Epithelial cell of esophagus (primary cell): ENCODE measurements at regions not wholly inside any gene's neighbourhood (a gene's known extent, or its start where the extent isn't known, plus 50 kb on each side); places are given as distances from the start of the nearest gene placed in this dataset.
A peak's percentile ranks its signal among the peaks of the same experiment; 100 is the strongest.

Source experiments
- DNase-seq: peaks from one replicate; pipeline ENCODE4 v3.0.0; 2010; ENCODE audit warnings: low read depth
- H3K4me3 ChIP-seq: 2 replicates; pipeline ENCODE4 v1.5.1; 2011; ENCODE audit warnings: mild to moderate bottlenecking, low read length, control low read depth
- CTCF ChIP-seq: IDR thresholded peaks from 2 replicates; pipeline ENCODE4 v1.5.1; 2011; ENCODE audit warnings: low read depth, mild to moderate bottlenecking, low read length, control low read depth, inconsistent platforms; ENCODE audit not compliant: insufficient read depth; ENCODE audit errors: missing control alignments

GRCh38 chr4:121526509-121526908, 145.7 kb upstream of the QRFPR start:
- H3K4me3 ChIP-seq, result no peak overlapping the region
- DNase-seq, result no peak
- no peak for TF ChIP-seq CTCF

- DNase-seq, result no peak
- H3K4me3 ChIP-seq, result no peak overlapping the region
- no peak for TF ChIP-seq CTCF
Observed at GRCh38 chr4:121519236-121519838, 138.5 kb upstream of the QRFPR start.

- no peak for DNase-seq
- TF ChIP-seq CTCF, result no peak
- no peak overlapping the region for H3K4me3 ChIP-seq
Observed at GRCh38 chr4:121517241-121517640, 136.4 kb upstream of the QRFPR start.

GRCh38 chr4:121514443-121514842, 133.6 kb upstream of the QRFPR start:
- TF ChIP-seq CTCF, result no peak
- no peak overlapping the region for H3K4me3 ChIP-seq
- DNase-seq, result no peak

GRCh38 chr4:121510341-121510874, 129.6 kb upstream of the QRFPR start:
- TF ChIP-seq CTCF, result no peak
- H3K4me3 ChIP-seq, result no peak overlapping the region
- DNase-seq, result no peak

GRCh38 chr4:121485190-121485804, 104.5 kb upstream of the QRFPR start:
- peak; percentile 65 for DNase-seq
- no peak overlapping the region for H3K4me3 ChIP-seq
- TF ChIP-seq CTCF, result no peak

- peak; percentile 78 for DNase-seq
- no peak overlapping the region for H3K4me3 ChIP-seq
- peak; percentile 77 for TF ChIP-seq CTCF
Observed at GRCh38 chr4:121484633-121485032, 103.8 kb upstream of the QRFPR start.
